ENCODE measurements at regions not wholly inside any gene's neighbourhood (a gene's known extent, or its start where the extent isn't known, plus 50 kb on each side); places are given as distances from the start of the nearest gene placed in this dataset.
"Not testable (repeated sequence)": the region's sequence is repeated elsewhere in the genome, so short reads cannot be mapped to it uniquely, and the experiment has no call there.

DNA sequence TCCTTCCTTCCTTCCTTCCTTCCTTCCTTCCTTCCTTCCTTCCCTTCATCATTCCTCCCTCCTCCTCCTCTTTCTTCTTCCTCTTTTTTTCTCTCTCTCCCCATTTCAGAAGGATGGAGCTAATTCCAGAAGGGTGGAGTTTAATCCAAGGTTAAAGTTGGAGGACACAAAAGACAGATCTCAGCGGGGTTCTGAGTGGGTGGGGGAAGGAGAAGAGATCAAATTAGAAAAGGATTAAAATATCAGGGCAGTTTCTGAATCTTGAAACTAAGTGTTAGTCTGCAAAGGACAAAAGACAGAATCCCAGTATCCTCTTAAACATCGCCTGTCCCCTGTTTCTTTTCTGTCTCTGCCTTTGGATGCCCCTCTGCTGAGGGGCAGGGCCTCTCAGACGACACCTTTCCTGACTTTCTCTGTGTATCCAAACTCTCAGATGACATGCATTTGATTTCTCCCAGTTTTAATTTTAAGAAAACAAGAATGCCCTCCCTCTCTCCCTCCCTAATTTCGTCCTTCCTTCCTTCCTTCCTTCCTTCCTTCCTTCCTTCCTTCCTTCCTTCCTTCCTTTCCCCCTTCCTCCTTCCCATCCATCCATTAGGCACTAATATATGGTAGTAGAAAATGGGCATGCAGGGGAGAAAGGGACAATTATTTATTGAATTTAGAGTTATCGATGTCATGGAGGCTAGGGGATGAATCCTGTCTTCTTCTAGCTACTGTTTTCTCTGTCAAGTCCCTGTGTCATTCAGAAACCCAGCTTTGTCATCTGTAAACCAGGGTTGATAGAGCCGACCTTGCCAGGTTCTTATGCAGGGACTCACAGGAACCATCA is 269.1 kb downstream of the VRK1 start:
- DNase-seq (ENCODE audit: low spot score) (no peak), ATAC-seq (no peak)
- no peaks in the 10 kb centered on the region for H3K36me3 Mint-ChIP-seq
- no peak for TF ChIP-seq ZNF317 (CRISPR knock-in tag; IDR thresholded peaks at IDR 0.05; ENCODE audit: borderline replicate concordance, low read depth)
- no peak overlapping the region for H3K27ac Mint-ChIP-seq
- peaks cover 7% of the 10 kb centered on the region for H3K4me1 Mint-ChIP-seq
- no peak overlapping the region for H3K4me3 Mint-ChIP-seq
- CTCF ChIA-PET = no interaction called here
- no peaks in the 10 kb centered on the region for H3K27me3 Mint-ChIP-seq (ENCODE audit: low read depth)
- POLR2A ChIA-PET = no interaction called here
- H3K9me3 Mint-ChIP-seq = peaks cover 8% of the 10 kb centered on the region

DNA sequence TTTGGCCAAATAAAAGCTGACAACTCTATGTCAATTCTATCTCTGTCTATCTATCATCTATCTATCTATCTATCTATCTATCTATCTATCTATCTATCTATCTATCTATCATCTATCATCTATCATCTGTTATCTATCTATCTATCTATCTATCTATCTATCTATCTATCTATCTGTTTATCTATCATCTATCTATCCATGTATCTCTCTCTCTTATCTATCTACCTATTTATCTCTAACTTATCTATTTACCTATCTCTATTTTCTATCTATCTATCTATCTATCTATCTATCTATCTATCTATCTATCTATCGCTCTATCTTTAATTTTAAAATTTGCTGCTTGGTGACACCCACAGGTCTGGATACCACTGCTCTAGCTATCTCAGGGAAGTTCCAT is 271.1 kb downstream of the VRK1 start:
- peaks cover 17% of the 10 kb centered on the region for H3K4me1 Mint-ChIP-seq
- H3K27me3 Mint-ChIP-seq (ENCODE audit: low read depth); H3K4me3 Mint-ChIP-seq; H3K27ac Mint-ChIP-seq; CTCF ChIA-PET; ATAC-seq; H3K36me3 Mint-ChIP-seq; H3K9me3 Mint-ChIP-seq; DNase-seq (ENCODE audit: low spot score): not testable (repeated sequence)
- POLR2A ChIA-PET = interaction anchor here (1.2 kb wide), 1 partner anchor 35 kb away, joined by 3 read pairs; no protein-coding TSS in a partner anchor

DNA sequence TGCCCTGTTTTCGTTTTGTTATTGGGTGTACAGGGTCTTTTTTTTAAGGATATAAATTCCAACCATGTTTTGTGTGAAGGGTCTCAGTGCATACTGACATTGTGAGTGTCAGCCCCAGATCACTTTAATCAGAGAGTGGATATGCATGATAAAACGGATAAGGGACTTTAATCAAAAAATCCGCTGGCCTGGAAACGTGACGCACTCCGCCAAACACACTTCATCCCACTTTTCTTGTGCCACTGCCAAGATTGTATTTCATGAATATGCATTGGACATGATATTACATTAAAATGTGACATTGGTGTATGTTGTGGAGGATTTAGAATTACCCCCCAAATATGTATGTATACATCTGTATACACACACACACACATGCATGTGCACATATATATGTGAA is 273.1 kb downstream of the VRK1 start:
- no peaks in the 10 kb centered on the region for H3K9me3 Mint-ChIP-seq
- no peak overlapping the region for H3K4me3 Mint-ChIP-seq
- POLR2A ChIA-PET = interaction anchor here (1.1 kb wide), 1 partner anchor 53 kb away, joined by 3 read pairs; no protein-coding TSS in a partner anchor
- no peaks in the 10 kb centered on the region for H3K36me3 Mint-ChIP-seq
- TF ChIP-seq IRF2 (CRISPR knock-in tag; IDR thresholded peaks at IDR 0.05; ENCODE audit: borderline replicate concordance, low read depth) = no peak
- no peak for TF ChIP-seq FOXP1 (CRISPR knock-in tag; IDR thresholded peaks at IDR 0.05; ENCODE audit: borderline replicate concordance)
- TF ChIP-seq ZNF138 (CRISPR knock-in tag; conservative IDR thresholded peaks at IDR 0.05) = no peak
- TF ChIP-seq, protein P1, sequence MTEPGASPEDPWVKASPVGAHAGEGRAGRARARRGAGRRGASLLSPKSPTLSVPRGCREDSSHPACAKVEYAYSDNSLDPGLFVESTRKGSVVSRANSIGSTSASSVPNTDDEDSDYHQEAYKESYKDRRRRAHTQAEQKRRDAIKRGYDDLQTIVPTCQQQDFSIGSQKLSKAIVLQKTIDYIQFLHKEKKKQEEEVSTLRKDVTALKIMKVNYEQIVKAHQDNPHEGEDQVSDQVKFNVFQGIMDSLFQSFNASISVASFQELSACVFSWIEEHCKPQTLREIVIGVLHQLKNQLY (CRISPR knock-in tag; IDR thresholded peaks at IDR 0.05) = no peak
- TF ChIP-seq, protein P2, sequence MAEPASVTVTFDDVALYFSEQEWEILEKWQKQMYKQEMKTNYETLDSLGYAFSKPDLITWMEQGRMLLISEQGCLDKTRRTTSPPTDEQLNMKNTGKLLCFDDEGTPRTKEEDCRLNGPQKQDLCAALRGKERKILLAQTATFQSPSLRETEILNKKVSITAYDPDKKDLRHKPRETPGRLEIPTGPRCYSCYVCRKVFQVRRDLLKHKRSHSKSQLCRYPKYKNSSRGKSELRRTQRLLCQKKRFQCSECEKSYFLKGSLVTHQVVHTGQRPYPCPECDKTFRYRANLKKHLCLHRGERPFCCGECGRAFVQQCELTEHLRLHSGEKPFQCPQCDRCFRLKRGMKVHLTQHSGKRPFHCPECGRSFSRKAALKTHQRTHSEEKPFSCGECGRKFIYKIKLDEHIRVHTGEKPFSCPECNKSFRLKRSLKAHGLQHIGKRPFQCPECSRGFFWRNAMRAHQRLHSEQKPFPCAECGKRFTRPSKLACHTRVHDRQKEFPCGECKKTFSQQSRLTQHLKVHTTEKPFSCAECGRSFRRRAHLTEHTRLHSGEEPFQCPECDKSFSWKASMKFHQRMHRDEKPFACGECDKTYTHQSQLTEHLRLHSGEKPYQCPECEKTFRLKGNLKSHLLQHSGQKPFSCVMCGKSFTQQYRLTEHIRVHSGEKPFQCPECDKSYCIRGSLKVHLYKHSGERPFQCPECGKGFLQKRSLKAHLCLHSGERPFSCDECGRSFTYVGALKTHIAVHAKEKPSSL (CRISPR knock-in tag; conservative IDR thresholded peaks at IDR 0.05) = no peak
- no peak for TF ChIP-seq JUN (CRISPR knock-in tag; IDR thresholded peaks at IDR 0.05)
- TF ChIP-seq ZNF232 (CRISPR knock-in tag; IDR thresholded peaks at IDR 0.05) = no peak
- TF ChIP-seq ZNF121 (CRISPR knock-in tag; IDR thresholded peaks at IDR 0.05) = no peak
- TF ChIP-seq, protein P3, sequence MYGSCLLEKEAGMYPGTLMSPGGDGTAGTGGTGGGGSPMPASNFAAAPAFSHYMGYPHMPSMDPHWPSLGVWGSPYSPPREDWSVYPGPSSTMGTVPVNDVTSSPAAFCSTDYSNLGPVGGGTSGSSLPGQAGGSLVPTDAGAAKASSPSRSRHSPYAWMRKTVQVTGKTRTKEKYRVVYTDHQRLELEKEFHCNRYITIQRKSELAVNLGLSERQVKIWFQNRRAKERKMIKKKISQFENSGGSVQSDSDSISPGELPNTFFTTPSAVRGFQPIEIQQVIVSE (CRISPR knock-in tag; IDR thresholded peaks at IDR 0.05; ENCODE audit: borderline replicate concordance) = no peak
- TF ChIP-seq ELF4 (CRISPR knock-in tag; IDR thresholded peaks at IDR 0.05; ENCODE audit: low read depth) = no peak
- TF ChIP-seq TCF7 (CRISPR knock-in tag; IDR thresholded peaks at IDR 0.05; ENCODE audit: low read depth) = no peak
- TF ChIP-seq GABPB1 (CRISPR knock-in tag; IDR thresholded peaks at IDR 0.05) = no peak
- TF ChIP-seq MYBL2 (CRISPR knock-in tag; IDR thresholded peaks at IDR 0.05) = no peak
- TF ChIP-seq ESRRA (CRISPR knock-in tag; IDR thresholded peaks at IDR 0.05; ENCODE audit: borderline replicate concordance) = no peak
- no peak for TF ChIP-seq ZNF423 (CRISPR knock-in tag; IDR thresholded peaks at IDR 0.05)
- no peak for TF ChIP-seq RORB (CRISPR knock-in tag; IDR thresholded peaks at IDR 0.05)
- TF ChIP-seq KAT7 (CRISPR knock-in tag; IDR thresholded peaks at IDR 0.05; ENCODE audit: borderline replicate concordance) = no peak
- no peak for TF ChIP-seq SP1 (CRISPR knock-in tag; conservative IDR thresholded peaks at IDR 0.05)
- TF ChIP-seq, protein P4, sequence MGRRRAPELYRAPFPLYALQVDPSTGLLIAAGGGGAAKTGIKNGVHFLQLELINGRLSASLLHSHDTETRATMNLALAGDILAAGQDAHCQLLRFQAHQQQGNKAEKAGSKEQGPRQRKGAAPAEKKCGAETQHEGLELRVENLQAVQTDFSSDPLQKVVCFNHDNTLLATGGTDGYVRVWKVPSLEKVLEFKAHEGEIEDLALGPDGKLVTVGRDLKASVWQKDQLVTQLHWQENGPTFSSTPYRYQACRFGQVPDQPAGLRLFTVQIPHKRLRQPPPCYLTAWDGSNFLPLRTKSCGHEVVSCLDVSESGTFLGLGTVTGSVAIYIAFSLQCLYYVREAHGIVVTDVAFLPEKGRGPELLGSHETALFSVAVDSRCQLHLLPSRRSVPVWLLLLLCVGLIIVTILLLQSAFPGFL (CRISPR knock-in tag; IDR thresholded peaks at IDR 0.05; ENCODE audit: borderline replicate concordance) = no peak
- ATAC-seq = no peak
- CTCF ChIA-PET = no interaction called here
- no peaks in the 10 kb centered on the region; the same call in 1 of the 2 replicates for H3K27me3 Mint-ChIP-seq (ENCODE audit: low read depth)
- no peak for DNase-seq (ENCODE audit: low spot score)
- H3K4me1 Mint-ChIP-seq = peaks cover 24% of the 10 kb centered on the region
- H3K27ac Mint-ChIP-seq = no peak overlapping the region

Measured in WTC11 (cell line).